GM21529 (cell line): ENCODE measurements at regions not wholly inside any gene's neighbourhood (a gene's known extent, or its start where the extent isn't known, plus 50 kb on each side); places are given as distances from the start of the nearest gene placed in this dataset.

Experiments used
- ATAC-seq: cut with Tn5 transposase; IDR thresholded peaks from one replicate; pipeline ENCODE4 v1.9.1; 2021; ENCODE audit not compliant: unreplicated experiment

GRCh38 chr1:93013145-93014065, 52.1 kb upstream of the DIPK1A start:
- ATAC-seq = no peak

- no peak for ATAC-seq
Measured at GRCh38 chr1:93014168-93014567, 52.9 kb upstream of the DIPK1A start.

GRCh38 chr1:93015590-93015989, 54.3 kb upstream of the DIPK1A start:
- ATAC-seq = no peak

- no peak for ATAC-seq
Measured at GRCh38 chr1:93016171-93016570, 54.9 kb upstream of the DIPK1A start.

- ATAC-seq = peak; percentile 67
Measured at GRCh38 chr1:93021539-93022134, 57.4 kb upstream of the MTF2 start.

- no peak for ATAC-seq
Measured at GRCh38 chr1:93022580-93022979, 56.5 kb upstream of the MTF2 start.

GRCh38 chr1:93023281-93023680, 55.8 kb upstream of the MTF2 start:
- no peak for ATAC-seq

GRCh38 chr1:93025572-93025971, 53.5 kb upstream of the MTF2 start:
- ATAC-seq = no peak

- no peak for ATAC-seq
Measured at GRCh38 chr1:93028542-93028941, 50.5 kb upstream of the MTF2 start.
